GM23248 (cell line): ENCODE measurements at regions not wholly inside any gene's neighbourhood (a gene's known extent, or its start where the extent isn't known, plus 50 kb on each side); places are given as distances from the start of the nearest gene placed in this dataset.

ENCODE experiments used
- EZH2 ChIP-seq: fragments of 200-600 bp; sonication (generic); IDR thresholded peaks from 2 replicates; pipeline ENCODE4 v1.6.1; 2018; ENCODE audit warnings: antibody characterized with exemption, mild to moderate bottlenecking; ENCODE audit not compliant: insufficient read depth, poor library complexity, severe bottlenecking
- EZH2phosphoT487 ChIP-seq: fragments of 200-600 bp; sonication (generic); IDR thresholded peaks from 2 replicates; pipeline ENCODE4 v1.6.1; 2018; ENCODE audit warnings: antibody characterized with exemption, moderate library complexity, mild to moderate bottlenecking, low read depth; ENCODE audit not compliant: insufficient read depth

GRCh38 chr1:93021539-93022134, 57.4 kb upstream of the MTF2 start:
- no peak for TF ChIP-seq EZH2
- TF ChIP-seq EZH2phosphoT487: no peak
